IPS-18a (cell line): ENCODE measurements at regions not wholly inside any gene's neighbourhood (a gene's known extent, or its start where the extent isn't known, plus 50 kb on each side); places are given as distances from the start of the nearest gene placed in this dataset.
"Not testable (repeated sequence)": the region's sequence is repeated elsewhere in the genome, so short reads cannot be mapped to it uniquely, and the experiment has no call there.

Experiments used
- H3K27ac ChIP-seq: one replicate; pipeline ENCODE4 v1.5.1; 2013; ENCODE audit warnings: low read length
- H3K27me3 ChIP-seq: one replicate; pipeline ENCODE4 v1.6.1; 2013; ENCODE audit warnings: mild to moderate bottlenecking, low read length; ENCODE audit not compliant: control insufficient read depth, insufficient read depth
- H3K36me3 ChIP-seq: one replicate; pipeline ENCODE4 v1.6.1; 2013; ENCODE audit warnings: low read depth, low read length; ENCODE audit not compliant: control insufficient read depth
- H3K4me1 ChIP-seq: one replicate; pipeline ENCODE4 v1.6.1; 2013; ENCODE audit warnings: low read depth, low read length; ENCODE audit not compliant: control insufficient read depth
- H3K4me3 ChIP-seq: one replicate; pipeline ENCODE4 v1.5.1; 2013; ENCODE audit warnings: low read length
- H3K9ac ChIP-seq: one replicate; pipeline ENCODE4 v1.6.1; 2013; ENCODE audit warnings: mild to moderate bottlenecking, low read length, moderate library complexity
- H3K9me3 ChIP-seq: one replicate; pipeline ENCODE4 v1.6.1; 2013; ENCODE audit warnings: low read depth, low read length; ENCODE audit not compliant: control insufficient read depth

DNA sequence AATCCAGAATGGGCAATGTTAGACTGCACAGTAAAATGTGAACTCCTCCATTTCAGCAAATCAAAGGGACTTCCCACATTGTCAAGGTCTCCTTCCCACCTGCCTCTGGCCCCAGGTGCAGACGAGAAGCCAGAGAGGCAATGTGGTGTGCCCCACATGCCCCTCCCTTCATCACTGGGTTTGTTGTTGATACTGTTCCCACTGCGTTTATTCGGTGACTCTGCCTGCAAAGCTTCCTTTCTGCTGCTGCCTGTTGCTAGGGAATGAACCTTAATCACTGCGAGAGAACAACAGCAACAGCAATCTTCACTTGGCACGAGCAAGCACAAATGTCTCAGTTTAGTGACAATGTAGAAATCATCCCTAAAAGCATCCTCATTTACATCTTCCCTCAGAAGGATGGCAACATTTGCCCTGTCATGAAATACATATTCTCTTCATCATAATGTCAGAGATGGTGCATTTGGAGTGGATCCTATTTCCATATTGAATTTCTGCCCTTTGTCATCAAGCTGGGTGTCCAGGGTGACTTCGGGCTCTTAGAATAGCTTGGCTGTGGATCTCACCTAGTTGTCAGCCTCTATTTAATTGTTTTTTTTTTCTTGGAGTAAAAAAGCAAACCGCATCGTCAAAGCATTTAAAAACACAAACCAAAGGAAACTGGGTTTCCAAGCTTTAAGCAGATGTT, 322.2 kb downstream of the BCL2L11 start:
- H3K27me3 ChIP-seq, H3K36me3 ChIP-seq, H3K4me3 ChIP-seq, H3K27ac ChIP-seq, H3K4me1 ChIP-seq, H3K9ac ChIP-seq, H3K9me3 ChIP-seq: not testable (repeated sequence)

DNA sequence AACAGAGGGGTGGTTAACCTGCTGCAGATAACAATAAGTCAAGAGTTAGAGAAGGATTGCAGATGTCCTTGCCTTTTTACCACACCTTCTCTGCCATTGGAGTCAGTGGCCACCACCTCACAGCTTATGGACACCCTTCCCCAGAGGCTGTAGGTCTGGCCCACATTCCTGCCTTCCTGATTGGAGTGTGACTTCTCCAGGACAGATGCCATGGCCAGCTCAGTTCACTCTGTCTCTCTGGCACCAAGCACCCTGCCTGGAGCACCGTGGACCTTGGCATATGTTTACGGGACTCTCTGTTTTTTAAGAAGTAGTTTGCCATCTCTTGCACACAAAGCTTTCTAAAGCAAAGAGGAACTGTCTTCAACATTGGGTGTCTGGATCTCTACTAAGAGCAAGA, 323.8 kb downstream of the BCL2L11 start:
- not testable (repeated sequence) for H3K36me3 ChIP-seq, H3K4me3 ChIP-seq, H3K27ac ChIP-seq, H3K4me1 ChIP-seq, H3K27me3 ChIP-seq, H3K9me3 ChIP-seq, H3K9ac ChIP-seq

DNA sequence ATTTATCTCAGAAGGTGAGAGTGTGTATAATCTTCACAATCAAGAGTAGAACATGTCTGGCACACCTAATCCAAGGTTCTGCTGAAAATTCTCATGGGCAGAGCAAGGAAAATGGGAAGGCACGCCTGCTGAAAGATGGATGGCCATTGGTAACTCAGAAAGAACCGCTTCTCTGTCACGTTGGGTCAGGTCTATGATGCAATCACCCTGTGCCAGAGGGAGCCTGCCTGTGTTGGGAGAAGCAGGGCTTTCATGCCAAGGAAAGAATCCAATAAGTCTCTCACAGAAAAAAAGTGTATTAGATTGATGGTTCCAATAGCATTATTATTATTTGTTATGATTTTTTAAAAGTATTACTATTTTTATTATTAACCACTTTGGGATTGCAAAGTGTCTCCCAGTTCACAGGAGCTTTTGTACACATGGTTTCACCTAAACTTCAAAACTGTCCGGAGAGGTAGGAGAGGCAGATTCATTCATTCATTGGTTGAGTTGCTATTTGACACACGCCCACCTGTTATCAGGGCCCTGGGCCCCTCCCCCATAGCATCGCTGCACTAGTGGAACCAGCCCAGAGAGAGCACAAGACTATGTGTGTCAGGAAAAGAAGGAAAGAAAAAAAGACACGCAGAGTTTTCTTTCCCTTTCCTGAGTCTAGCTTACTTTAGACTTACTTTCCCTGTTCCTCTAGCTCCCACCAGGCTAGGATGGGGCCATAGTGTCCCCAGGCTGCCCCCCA, 324.6 kb downstream of the BCL2L11 start:
- not testable (repeated sequence) for H3K27ac ChIP-seq

DNA sequence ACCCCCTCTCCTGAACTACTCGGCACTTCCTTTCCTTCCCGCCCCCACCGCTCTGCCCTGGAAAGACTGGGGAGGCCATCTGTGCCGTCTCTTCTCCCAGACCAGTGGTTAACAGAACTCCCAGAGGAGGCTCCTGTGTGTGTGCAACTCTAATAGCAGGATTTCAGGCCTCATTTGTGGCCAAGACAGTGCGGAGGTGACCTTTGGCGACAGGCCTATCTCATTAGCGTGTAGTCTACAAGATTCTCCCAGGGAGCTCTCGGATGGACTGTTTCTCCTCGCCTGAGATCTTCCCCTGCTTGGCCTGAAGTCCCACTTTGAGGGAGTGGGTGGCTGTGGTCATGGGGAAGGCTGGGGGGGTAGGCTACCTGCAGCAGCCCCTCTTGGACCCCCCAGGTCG, 325.2 kb downstream of the BCL2L11 start:
- not testable (repeated sequence) for H3K4me3 ChIP-seq, H3K4me1 ChIP-seq, H3K9me3 ChIP-seq, H3K27me3 ChIP-seq, H3K27ac ChIP-seq, H3K36me3 ChIP-seq, H3K9ac ChIP-seq

More for the DNA sequence above, 324.6 kb downstream of the BCL2L11 start:
- H3K9ac ChIP-seq, H3K27me3 ChIP-seq, H3K9me3 ChIP-seq, H3K4me3 ChIP-seq, H3K4me1 ChIP-seq, H3K36me3 ChIP-seq: not testable (repeated sequence)

DNA sequence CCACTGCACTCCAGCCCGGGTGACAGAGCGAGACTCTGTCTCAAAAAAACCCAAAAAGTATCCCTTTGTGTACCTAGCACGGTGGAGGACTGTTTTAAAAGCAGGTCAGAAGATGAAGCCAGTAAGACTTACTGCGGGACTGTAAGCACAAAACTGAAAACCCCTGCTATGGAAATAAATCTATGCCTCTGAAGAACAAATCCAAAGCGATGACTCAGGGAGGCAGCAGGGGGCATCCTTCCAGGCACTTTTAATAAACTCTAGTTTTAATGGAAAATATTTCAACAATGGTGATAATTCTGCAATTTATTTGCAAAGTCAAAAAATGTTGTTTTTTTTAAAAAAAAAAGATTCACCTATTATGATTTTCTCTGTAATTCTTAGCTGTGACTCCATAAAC, 326.8 kb downstream of the BCL2L11 start:
- not testable (repeated sequence) for H3K27ac ChIP-seq, H3K9me3 ChIP-seq, H3K4me3 ChIP-seq, H3K4me1 ChIP-seq, H3K36me3 ChIP-seq, H3K9ac ChIP-seq, H3K27me3 ChIP-seq

DNA sequence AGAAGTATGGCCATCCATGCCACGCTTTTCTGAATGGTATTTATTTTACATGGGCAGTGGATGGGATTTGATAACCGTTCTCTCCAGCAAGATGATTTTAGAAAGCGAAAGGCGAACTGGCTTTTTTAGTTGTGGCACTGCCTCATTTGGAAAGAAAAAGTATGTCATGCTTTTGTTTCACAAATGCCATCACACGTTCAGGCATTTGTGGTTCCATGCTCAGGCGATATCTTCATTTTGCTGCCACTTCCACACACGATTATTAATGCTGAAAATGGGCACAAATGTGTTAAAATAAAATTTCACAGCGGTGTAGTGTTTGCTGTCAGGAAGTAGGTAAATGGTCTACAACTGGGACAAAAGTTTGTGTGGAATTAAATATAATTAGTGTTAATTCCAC, 328.1 kb downstream of the BCL2L11 start:
- not testable (repeated sequence) for H3K9ac ChIP-seq, H3K9me3 ChIP-seq, H3K4me3 ChIP-seq, H3K27ac ChIP-seq, H3K36me3 ChIP-seq, H3K4me1 ChIP-seq, H3K27me3 ChIP-seq

DNA sequence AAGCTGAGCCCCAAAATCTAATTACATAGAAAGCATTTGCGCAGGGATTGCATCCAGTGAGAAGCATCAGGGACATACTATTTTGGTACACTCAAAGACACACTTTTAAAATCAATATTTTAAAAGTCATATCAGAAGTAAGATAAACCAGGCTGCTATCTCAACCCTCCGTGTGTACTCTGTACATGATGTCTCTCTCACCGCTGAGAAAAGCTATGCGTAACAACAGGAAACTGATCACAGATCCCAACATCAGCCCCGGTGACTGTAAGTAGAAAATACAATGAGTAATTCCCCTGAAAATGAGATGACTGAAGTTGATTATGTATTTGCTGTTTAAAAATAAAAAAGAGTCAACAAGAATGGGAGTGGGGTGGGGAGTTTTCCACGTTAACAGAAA, 329.8 kb downstream of the BCL2L11 start:
- not testable (repeated sequence) for H3K27ac ChIP-seq, H3K4me3 ChIP-seq, H3K4me1 ChIP-seq, H3K36me3 ChIP-seq, H3K9ac ChIP-seq, H3K27me3 ChIP-seq, H3K9me3 ChIP-seq

DNA sequence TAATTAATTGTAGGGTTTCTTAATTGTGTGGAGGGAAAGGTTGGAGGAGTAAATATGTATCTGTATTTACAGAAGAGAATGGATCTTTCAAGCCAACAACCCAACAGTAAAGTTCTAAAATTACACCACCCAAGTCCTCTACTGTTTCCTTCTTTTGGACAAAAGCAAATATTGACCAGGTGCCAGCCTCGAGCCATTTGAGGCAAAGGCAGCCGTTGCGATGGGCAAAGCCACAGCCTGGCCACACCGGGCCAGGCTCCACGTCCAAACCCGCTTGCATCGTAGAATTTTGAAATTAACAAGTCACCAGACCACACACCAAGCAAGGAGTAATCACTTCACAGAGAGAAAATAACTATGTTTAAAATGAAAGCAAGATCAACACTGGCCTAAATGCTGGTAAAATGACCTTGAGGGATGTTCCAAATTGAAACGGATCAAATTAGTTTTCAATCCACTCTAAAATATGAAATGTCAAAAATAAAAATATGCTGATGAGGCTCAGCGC, 331.0 kb downstream of the BCL2L11 start:
- H3K9ac ChIP-seq, result not testable (repeated sequence)

DNA sequence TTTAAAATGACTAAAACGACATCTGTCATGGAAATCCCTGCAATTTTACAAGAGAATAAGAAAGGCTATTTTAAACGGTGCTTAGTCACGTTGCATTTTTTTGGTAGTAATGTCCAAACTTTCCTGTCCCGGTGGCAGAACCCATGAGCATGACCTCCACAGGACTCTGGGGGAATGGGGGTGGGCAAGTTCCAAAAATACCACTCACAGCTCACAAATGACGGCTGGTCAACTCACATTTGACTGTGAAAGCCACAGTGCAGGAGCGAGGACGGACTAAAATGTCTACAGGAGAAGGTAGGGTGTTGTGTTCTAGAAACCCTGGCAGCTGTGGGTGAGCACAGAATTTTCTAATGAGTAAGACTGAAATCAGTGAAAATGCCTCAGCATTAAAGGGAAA, 331.5 kb downstream of the BCL2L11 start:
- H3K27ac ChIP-seq, H3K4me1 ChIP-seq, H3K9ac ChIP-seq, H3K27me3 ChIP-seq, H3K9me3 ChIP-seq, H3K36me3 ChIP-seq, H3K4me3 ChIP-seq: not testable (repeated sequence)

More for the DNA sequence above, 331.0 kb downstream of the BCL2L11 start:
- H3K4me1 ChIP-seq, H3K9me3 ChIP-seq, H3K27me3 ChIP-seq, H3K4me3 ChIP-seq, H3K27ac ChIP-seq, H3K36me3 ChIP-seq: not testable (repeated sequence)

DNA sequence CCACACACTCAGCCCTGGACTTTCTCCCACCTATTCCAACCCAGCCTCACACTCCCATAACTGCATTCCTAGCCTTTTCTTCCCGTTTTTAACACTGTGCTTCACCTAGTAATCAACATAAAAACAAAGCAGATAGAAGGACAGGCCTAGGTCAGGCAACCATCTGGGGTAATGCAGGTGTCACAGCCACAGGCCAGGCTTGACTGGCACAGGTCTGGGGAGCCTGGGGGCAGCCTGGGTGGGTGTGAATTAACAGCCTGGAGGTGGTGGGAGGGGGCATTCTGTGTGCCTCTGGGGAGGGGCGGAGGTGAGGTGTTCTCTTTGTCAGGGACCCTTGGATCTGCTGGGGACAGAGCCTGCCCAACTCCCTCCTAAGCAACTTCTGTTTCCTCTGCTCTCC, 332.6 kb downstream of the BCL2L11 start:
- not testable (repeated sequence) for H3K27me3 ChIP-seq, H3K4me1 ChIP-seq, H3K4me3 ChIP-seq

DNA sequence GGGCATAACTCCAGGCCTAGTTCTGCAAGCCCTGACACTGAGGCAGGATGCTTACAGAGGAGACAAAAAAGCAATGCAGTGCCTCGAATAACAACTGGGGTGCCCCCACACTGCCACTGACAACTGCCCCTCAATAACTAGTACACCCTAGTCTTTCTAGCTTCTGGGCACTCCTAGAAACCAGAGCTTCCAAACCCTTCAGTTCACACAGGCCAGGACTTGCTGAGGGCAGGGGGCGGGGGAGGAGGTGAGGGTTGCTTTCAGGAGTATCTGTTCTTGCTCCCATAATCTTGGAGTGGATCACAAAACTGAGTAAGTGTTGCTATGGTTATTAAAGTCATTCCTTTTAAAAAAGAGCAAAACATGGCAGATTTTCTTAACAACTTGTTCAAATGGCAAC, 333.1 kb downstream of the BCL2L11 start:
- H3K4me3 ChIP-seq, H3K27ac ChIP-seq, H3K9ac ChIP-seq, H3K4me1 ChIP-seq, H3K9me3 ChIP-seq, H3K27me3 ChIP-seq, H3K36me3 ChIP-seq: not testable (repeated sequence)

More for the DNA sequence above, 332.6 kb downstream of the BCL2L11 start:
- not testable (repeated sequence) for H3K27ac ChIP-seq, H3K36me3 ChIP-seq, H3K9ac ChIP-seq, H3K9me3 ChIP-seq

DNA sequence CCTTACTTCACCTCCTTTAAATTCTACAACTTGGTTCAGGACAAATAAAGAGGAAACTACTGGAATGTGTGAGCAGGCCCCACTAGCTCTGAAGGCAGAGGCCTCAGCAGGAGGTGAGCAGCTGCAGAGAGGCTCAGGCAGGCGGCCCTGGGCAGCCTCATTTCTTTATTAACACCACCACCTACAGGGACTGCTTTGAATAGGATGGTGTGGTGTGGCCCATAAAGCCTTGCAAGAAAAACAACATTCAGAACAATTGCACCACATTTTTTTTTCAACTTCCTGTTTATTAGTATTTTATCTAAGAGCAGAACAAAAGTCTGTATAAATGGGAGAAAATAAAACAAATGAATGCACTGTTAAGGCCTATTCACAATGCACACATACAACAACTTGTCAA, 333.7 kb downstream of the BCL2L11 start:
- H3K36me3 ChIP-seq, H3K4me3 ChIP-seq, H3K9ac ChIP-seq, H3K9me3 ChIP-seq, H3K27ac ChIP-seq, H3K4me1 ChIP-seq, H3K27me3 ChIP-seq: not testable (repeated sequence)
